ENCODE measurements at regions not wholly inside any gene's neighbourhood (a gene's known extent, or its start where the extent isn't known, plus 50 kb on each side); places are given as distances from the start of the nearest gene placed in this dataset.

GRCh38 chr3:115445559-115445958 lies 177.8 kb upstream of the GAP43 start:
- DNase-seq (ENCODE audit: extremely low read depth, low read depth), result no peak
- no peak for TF ChIP-seq CTCF (IDR thresholded peaks at IDR 0.05; ENCODE audit: low read depth, low read length)

GRCh38 chr3:115448851-115449250 lies 174.5 kb upstream of the GAP43 start:
- DNase-seq (ENCODE audit: extremely low read depth, low read depth), result no peak
- no peak for TF ChIP-seq CTCF (IDR thresholded peaks at IDR 0.05; ENCODE audit: low read depth, low read length)

GRCh38 chr3:115450036-115450435 lies 173.3 kb upstream of the GAP43 start:
- DNase-seq (ENCODE audit: extremely low read depth, low read depth), result no peak
- TF ChIP-seq CTCF (IDR thresholded peaks at IDR 0.05; ENCODE audit: low read depth, low read length), result no peak

- no peak for DNase-seq (ENCODE audit: extremely low read depth, low read depth)
- TF ChIP-seq CTCF (IDR thresholded peaks at IDR 0.05; ENCODE audit: low read depth, low read length), result no peak
These were observed 159.3 kb upstream of the GAP43 start for GRCh38 chr3:115464036-115464435.

GRCh38 chr3:115469649-115470048 lies 153.7 kb upstream of the GAP43 start:
- TF ChIP-seq CTCF (IDR thresholded peaks at IDR 0.05; ENCODE audit: low read depth, low read length), result no peak
- no peak for DNase-seq (ENCODE audit: extremely low read depth, low read depth)

GRCh38 chr3:115470254-115470653 lies 153.1 kb upstream of the GAP43 start:
- no peak for DNase-seq (ENCODE audit: extremely low read depth, low read depth)
- no peak for TF ChIP-seq CTCF (IDR thresholded peaks at IDR 0.05; ENCODE audit: low read depth, low read length)

- no peak for DNase-seq (ENCODE audit: extremely low read depth, low read depth)
- TF ChIP-seq CTCF (IDR thresholded peaks at IDR 0.05; ENCODE audit: low read depth, low read length), result no peak
These were observed 147.9 kb upstream of the GAP43 start for GRCh38 chr3:115475178-115476041.

Measured in AG09319 (cell line).